Kidney epithelial cell (primary cell): ENCODE measurements at regions not wholly inside any gene's neighbourhood (a gene's known extent, or its start where the extent isn't known, plus 50 kb on each side); places are given as distances from the start of the nearest gene placed in this dataset.

Experiments
- DNase-seq: peaks from one replicate; pipeline ENCODE4 v3.0.0-alpha.2; 2010; ENCODE audit warnings: low read depth
- H3K27me3 ChIP-seq: 2 replicates; pipeline ENCODE4 v1.6.0; 2011; ENCODE audit warnings: low read length; ENCODE audit not compliant: control insufficient read depth, insufficient read depth
- H3K36me3 ChIP-seq: 2 replicates; pipeline ENCODE4 v1.5.1; 2011; ENCODE audit warnings: low read length; ENCODE audit not compliant: control insufficient read depth, insufficient read depth
- H3K4me3 ChIP-seq: 2 replicates; pipeline ENCODE4 v1.5.1; 2011; ENCODE audit warnings: low read depth, mild to moderate bottlenecking, control low read depth, low read length
- TF ChIP-seq, protein P1 (sequence below): IDR thresholded peaks from 2 replicates; pipeline ENCODE4 v1.5.1; 2011; ENCODE audit warnings: mild to moderate bottlenecking, moderate library complexity, low read length, control low read depth, inconsistent platforms; ENCODE audit not compliant: insufficient read depth, poor library complexity, severe bottlenecking

DNA sequence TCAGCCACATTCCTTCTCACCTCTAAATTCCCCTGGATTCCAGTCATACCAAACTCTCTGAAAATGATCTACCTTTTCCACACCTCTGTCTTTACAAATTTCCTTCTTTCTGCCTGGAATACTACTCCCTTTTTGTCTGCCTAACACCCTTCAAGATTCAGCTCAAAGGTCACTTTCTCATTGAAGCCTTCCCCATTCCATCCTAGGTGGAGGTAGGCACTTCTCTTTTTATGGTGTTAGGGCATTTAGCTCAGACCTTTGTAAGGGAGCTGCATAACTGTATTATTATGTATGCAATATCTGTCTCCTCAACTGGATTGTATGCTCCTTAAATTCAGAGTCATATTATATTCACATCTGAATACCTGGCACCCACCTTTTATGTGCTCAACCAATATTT lies 137.7 kb downstream of the RCHY1 start:
- no peak overlapping the region for H3K4me3 ChIP-seq
- TF ChIP-seq, protein P1, sequence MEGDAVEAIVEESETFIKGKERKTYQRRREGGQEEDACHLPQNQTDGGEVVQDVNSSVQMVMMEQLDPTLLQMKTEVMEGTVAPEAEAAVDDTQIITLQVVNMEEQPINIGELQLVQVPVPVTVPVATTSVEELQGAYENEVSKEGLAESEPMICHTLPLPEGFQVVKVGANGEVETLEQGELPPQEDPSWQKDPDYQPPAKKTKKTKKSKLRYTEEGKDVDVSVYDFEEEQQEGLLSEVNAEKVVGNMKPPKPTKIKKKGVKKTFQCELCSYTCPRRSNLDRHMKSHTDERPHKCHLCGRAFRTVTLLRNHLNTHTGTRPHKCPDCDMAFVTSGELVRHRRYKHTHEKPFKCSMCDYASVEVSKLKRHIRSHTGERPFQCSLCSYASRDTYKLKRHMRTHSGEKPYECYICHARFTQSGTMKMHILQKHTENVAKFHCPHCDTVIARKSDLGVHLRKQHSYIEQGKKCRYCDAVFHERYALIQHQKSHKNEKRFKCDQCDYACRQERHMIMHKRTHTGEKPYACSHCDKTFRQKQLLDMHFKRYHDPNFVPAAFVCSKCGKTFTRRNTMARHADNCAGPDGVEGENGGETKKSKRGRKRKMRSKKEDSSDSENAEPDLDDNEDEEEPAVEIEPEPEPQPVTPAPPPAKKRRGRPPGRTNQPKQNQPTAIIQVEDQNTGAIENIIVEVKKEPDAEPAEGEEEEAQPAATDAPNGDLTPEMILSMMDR = no peak
- no peak for DNase-seq
- no peaks in the 10 kb centered on the region for H3K36me3 ChIP-seq
- H3K27me3 ChIP-seq = no peaks in the 10 kb centered on the region

DNA sequence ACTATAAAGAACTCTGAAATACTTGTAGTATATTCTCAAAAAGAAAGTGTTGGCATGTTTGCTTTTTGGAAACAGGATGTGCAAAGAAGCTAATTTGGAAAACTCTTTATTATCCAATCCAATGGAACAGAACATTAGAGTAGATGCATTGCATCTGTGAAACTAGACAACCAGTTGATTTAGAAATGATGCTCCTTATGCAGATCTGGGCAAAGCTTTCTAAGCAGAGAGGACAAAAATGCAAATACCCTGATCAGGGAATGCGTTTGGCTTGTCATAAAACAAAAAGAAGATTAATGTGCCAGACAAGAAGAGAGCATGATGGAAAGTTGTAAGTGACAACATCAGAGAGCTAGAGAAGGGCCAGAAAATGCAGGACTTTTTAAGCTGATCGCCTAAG lies 142.3 kb downstream of the RCHY1 start:
- DNase-seq = no peak
- H3K36me3 ChIP-seq = no peaks in the 10 kb centered on the region
- no peak overlapping the region for H3K4me3 ChIP-seq
- TF ChIP-seq, protein P1 = no peak
- no peaks in the 10 kb centered on the region for H3K27me3 ChIP-seq

DNA sequence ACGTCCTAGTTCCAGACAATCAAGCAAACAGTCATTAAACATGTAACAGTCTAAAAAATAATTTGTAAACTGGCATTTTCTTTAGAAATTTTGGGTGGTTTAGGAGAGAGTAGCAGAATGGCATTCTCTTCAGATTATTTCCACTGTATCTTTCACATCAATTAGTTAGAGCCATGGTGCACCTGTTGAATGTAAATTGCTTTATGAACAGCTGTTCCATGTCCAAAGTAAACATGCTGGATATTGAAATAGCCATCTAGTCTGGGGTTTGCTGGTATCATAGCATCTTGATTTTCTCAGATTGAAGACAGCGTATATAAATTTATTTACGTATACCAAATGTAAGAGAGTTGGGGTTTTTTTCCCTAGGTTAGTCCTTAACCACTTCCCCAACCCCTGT lies 143.6 kb downstream of the RCHY1 start:
- no peak overlapping the region for H3K4me3 ChIP-seq
- no peak for DNase-seq
- TF ChIP-seq, protein P1 = no peak
- no peaks in the 10 kb centered on the region for H3K27me3 ChIP-seq
- no peaks in the 10 kb centered on the region for H3K36me3 ChIP-seq

DNA sequence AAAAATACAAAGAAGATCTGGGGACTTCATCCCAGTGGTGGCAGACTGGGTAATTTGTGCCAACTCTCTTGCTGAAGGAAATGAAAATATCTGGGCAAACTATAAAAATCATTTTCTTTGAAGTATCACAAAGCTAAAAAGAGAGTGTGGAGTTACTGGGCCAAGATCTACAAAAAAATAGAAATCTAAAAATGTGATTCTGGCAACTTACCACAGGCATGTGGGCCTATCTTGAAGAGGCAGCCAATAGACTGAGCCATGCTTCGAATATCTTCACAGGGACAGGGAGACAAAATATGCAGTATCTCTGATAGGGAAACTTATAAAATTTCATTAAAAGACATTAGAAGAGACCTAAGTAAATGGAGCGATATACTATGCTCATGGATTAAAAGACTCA lies 168.8 kb downstream of the RCHY1 start:
- H3K27me3 ChIP-seq = no peaks in the 10 kb centered on the region
- no peak overlapping the region for H3K4me3 ChIP-seq
- DNase-seq = no peak
- H3K36me3 ChIP-seq = no peaks in the 10 kb centered on the region
- TF ChIP-seq, protein P1 = no peak

DNA sequence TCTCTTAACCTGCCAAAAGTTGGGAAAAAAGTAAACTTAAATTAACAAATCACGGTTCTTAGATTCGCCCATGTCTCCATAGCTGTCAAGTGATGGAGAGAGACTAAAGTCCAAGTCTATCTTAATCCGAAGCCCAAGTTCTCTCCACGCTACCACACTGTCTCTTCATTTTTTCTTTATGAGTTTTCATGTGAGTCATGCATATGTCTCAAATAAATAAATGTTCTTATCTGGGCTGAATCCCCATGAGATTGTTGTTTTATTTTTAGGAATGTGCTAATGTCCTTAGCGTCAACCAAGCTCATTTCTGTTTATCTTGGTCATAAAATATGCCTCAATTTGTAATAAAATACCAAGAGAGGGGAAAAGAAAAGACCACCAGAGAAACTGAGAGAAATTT lies 169.3 kb downstream of the RCHY1 start:
- H3K4me3 ChIP-seq = no peak overlapping the region
- H3K27me3 ChIP-seq = no peaks in the 10 kb centered on the region
- no peak for DNase-seq
- TF ChIP-seq, protein P1 = no peak
- no peaks in the 10 kb centered on the region for H3K36me3 ChIP-seq

DNA sequence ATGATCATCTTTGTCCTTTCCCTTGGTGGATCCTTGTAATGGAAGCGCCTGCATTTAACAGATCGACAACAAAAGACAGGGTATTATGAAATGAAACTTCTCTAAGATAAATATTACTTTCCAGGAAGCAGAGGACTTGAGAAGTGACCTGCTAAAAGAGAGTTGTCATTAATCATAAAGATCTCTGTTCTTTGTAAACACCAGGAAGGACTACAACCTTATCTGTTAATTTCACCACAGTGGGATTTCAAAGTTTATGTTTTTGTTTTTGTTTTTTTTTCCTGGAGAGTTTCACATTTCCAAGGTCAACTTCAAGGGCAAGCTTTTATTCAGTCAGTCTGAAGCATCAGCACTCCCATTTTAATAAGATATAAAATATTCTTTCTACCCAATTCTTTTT lies 170.9 kb downstream of the RCHY1 start:
- Histone ChIP-seq H3K27me3 (no peaks in the 10 kb centered on the region), H3K36me3 (no peaks in the 10 kb centered on the region), H3K4me3 (no peak overlapping the region)
- no peak for DNase-seq
- TF ChIP-seq, protein P1 = no peak
